ENCODE measurements at regions not wholly inside any gene's neighbourhood (a gene's known extent, or its start where the extent isn't known, plus 50 kb on each side); places are given as distances from the start of the nearest gene placed in this dataset.
"Not testable (repeated sequence)": the region's sequence is repeated elsewhere in the genome, so short reads cannot be mapped to it uniquely, and the experiment has no call there.

- no peak for DNase-seq (ENCODE audit: low spot score)
Observed at GRCh38 chr5:67983251-67984110, 232.1 kb upstream of the PIK3R1 start.

- not testable (repeated sequence) for DNase-seq (ENCODE audit: low spot score)
Observed at GRCh38 chr5:67982160-67982559, 233.4 kb upstream of the PIK3R1 start.

GRCh38 chr5:67978171-67978570 is 237.4 kb upstream of the PIK3R1 start:
- DNase-seq (ENCODE audit: low spot score) = no peak

- DNase-seq (ENCODE audit: low spot score) = no peak
Observed at GRCh38 chr5:67976891-67977601, 238.5 kb upstream of the PIK3R1 start.

- DNase-seq (ENCODE audit: low spot score) = no peak
Observed at GRCh38 chr5:67976181-67976580, 239.4 kb upstream of the PIK3R1 start.

GRCh38 chr5:67974471-67974870 is 241.1 kb upstream of the PIK3R1 start:
- DNase-seq (ENCODE audit: low spot score) = no peak

GRCh38 chr5:67974054-67974453 is 241.5 kb upstream of the PIK3R1 start:
- DNase-seq (ENCODE audit: low spot score) = no peak

GRCh38 chr5:67971971-67972821 is 243.4 kb upstream of the PIK3R1 start:
- DNase-seq (ENCODE audit: low spot score) = no peak

GRCh38 chr5:67971223-67971830 is 244.2 kb upstream of the PIK3R1 start:
- no peak for DNase-seq (ENCODE audit: low spot score)

GRCh38 chr5:67969631-67970030 is 245.9 kb upstream of the PIK3R1 start:
- no peak for DNase-seq (ENCODE audit: low spot score)

GRCh38 chr5:67969176-67969575 is 246.4 kb upstream of the PIK3R1 start:
- DNase-seq (ENCODE audit: low spot score) = no peak

GRCh38 chr5:67966712-67967111 is 248.8 kb upstream of the PIK3R1 start:
- DNase-seq (ENCODE audit: low spot score) = no peak

GRCh38 chr5:67964619-67965018 is 250.9 kb upstream of the PIK3R1 start:
- DNase-seq (ENCODE audit: low spot score) = no peak

GRCh38 chr5:67963789-67964519 is 251.6 kb upstream of the PIK3R1 start:
- no peak for DNase-seq (ENCODE audit: low spot score)

- no peak for DNase-seq (ENCODE audit: low spot score)
Observed at GRCh38 chr5:67960939-67961338, 254.6 kb upstream of the PIK3R1 start.

GRCh38 chr5:67957374-67957773 is 258.2 kb upstream of the PIK3R1 start:
- no peak for DNase-seq (ENCODE audit: low spot score)

GRCh38 chr5:67954351-67954750 is 261.2 kb upstream of the PIK3R1 start:
- no peak for DNase-seq (ENCODE audit: low spot score)

GRCh38 chr5:67942421-67942820 is 273.1 kb upstream of the PIK3R1 start:
- no peak for DNase-seq (ENCODE audit: low spot score)

- no peak for DNase-seq (ENCODE audit: low spot score)
Observed at GRCh38 chr5:67941614-67942401, 273.7 kb upstream of the PIK3R1 start.

- no peak for DNase-seq (ENCODE audit: low spot score)
Observed at GRCh38 chr5:67935908-67936566, 279.5 kb upstream of the PIK3R1 start.

Data from globus pallidus (tissue), 1 donor.